Hepatocyte (in vitro differentiated cells): ENCODE measurements at regions not wholly inside any gene's neighbourhood (a gene's known extent, or its start where the extent isn't known, plus 50 kb on each side); places are given as distances from the start of the nearest gene placed in this dataset.
A peak's percentile ranks its signal among the peaks of the same experiment; 100 is the strongest.

Experiments
- DNase-seq: peaks from one replicate; pipeline ENCODE4 v3.0.0-alpha.2; 2016; ENCODE audit warnings: low spot score
- H2AFZ ChIP-seq: fragments of 200-600 bp; sonication (generic); 2 replicates; pipeline ENCODE4 v1.6.0; 2016; ENCODE audit warnings: antibody characterized with exemption, mild to moderate bottlenecking
- H3K27ac ChIP-seq: fragments of 200-600 bp; sonication (generic); 2 replicates; pipeline ENCODE4 v1.5.1; 2016; ENCODE audit warnings: mild to moderate bottlenecking
- H3K27me3 ChIP-seq: fragments of 200-600 bp; sonication (generic); 2 replicates; pipeline ENCODE4 v1.6.1; 2016
- H3K36me3 ChIP-seq: fragments of 200-600 bp; sonication (generic); replicated peaks from 2 replicates; pipeline ENCODE4 v1.5.1; 2016; ENCODE audit warnings: low read depth; ENCODE audit not compliant: insufficient read depth
- H3K4me1 ChIP-seq: fragments of 200-600 bp; sonication (generic); 2 replicates; pipeline ENCODE4 v1.5.1; 2016; ENCODE audit warnings: mild to moderate bottlenecking, moderate library complexity; ENCODE audit not compliant: insufficient read depth
- H3K4me2 ChIP-seq: fragments of 200-600 bp; sonication (generic); 2 replicates; pipeline ENCODE4 v1.6.0; 2016
- H3K4me3 ChIP-seq: fragments of 200-600 bp; sonication (generic); 2 replicates; pipeline ENCODE4 v1.5.1; 2016; ENCODE audit warnings: mild to moderate bottlenecking
- H3K79me2 ChIP-seq: fragments of 200-600 bp; sonication (generic); 2 replicates; pipeline ENCODE4 v1.6.0; 2017; ENCODE audit warnings: mild to moderate bottlenecking
- H3K9me2 ChIP-seq: fragments of 200-600 bp; sonication (generic); replicated peaks from 2 replicates; pipeline ENCODE4 v1.6.0; 2017; ENCODE audit warnings: mild to moderate bottlenecking; ENCODE audit not compliant: insufficient read depth
- H3K9me3 ChIP-seq: fragments of 200-600 bp; sonication (generic); 2 replicates; pipeline ENCODE4 v1.5.1; 2016; ENCODE audit warnings: low read depth, mild to moderate bottlenecking
- H4K20me1 ChIP-seq: fragments of 200-600 bp; sonication (generic); 2 replicates; pipeline ENCODE4 v1.6.0; 2016; ENCODE audit warnings: mild to moderate bottlenecking; ENCODE audit not compliant: insufficient read depth, poor library complexity, severe bottlenecking
- EZH2 ChIP-seq: fragments of 200-600 bp; sonication (generic); IDR thresholded peaks from 2 replicates; pipeline ENCODE4 v1.6.1; 2016; ENCODE audit warnings: antibody characterized with exemption, mild to moderate bottlenecking, borderline replicate concordance
- EZH2phosphoT487 ChIP-seq: fragments of 200-600 bp; sonication (generic); IDR thresholded peaks from one replicate; pipeline ENCODE4 v1.6.1; 2018; ENCODE audit warnings: antibody characterized with exemption, mild to moderate bottlenecking, low read depth, moderate library complexity; ENCODE audit not compliant: unreplicated experiment, severe bottlenecking
- WGBS: methylation state at CpG from one replicate; pipeline ENCODE4 v1.1.6; 2016; ENCODE audit warnings: low lambda C conversion rate; ENCODE audit errors: missing lambda C conversion rate; 5-methylcytosine and 5-hydroxymethylcytosine counted together
- TF ChIP-seq, protein P1 (sequence below): fragments of 200-600 bp; sonication (generic); IDR thresholded peaks from 2 replicates; pipeline ENCODE4 v1.5.1; 2016; ENCODE audit warnings: antibody characterized with exemption, mild to moderate bottlenecking; ENCODE audit not compliant: poor library complexity

- Histone ChIP-seq H3K27ac (peak overlapping the region; percentile 49), H2AFZ (no peak overlapping the region), H3K4me1 (peaks cover 7% of the 10 kb centered on the region), H3K4me3 (no peak overlapping the region), H3K4me2 (no peak overlapping the region), H3K9me2 (no peaks in the 10 kb centered on the region), H3K9me3 (no peaks in the 10 kb centered on the region), H3K27me3 (no peaks in the 10 kb centered on the region), H4K20me1 (no peaks in the 10 kb centered on the region), H3K79me2 (no peaks in the 10 kb centered on the region), H3K36me3 (no peaks in the 10 kb centered on the region)
- no peak for TF ChIP-seq EZH2phosphoT487
- TF ChIP-seq, protein P1, sequence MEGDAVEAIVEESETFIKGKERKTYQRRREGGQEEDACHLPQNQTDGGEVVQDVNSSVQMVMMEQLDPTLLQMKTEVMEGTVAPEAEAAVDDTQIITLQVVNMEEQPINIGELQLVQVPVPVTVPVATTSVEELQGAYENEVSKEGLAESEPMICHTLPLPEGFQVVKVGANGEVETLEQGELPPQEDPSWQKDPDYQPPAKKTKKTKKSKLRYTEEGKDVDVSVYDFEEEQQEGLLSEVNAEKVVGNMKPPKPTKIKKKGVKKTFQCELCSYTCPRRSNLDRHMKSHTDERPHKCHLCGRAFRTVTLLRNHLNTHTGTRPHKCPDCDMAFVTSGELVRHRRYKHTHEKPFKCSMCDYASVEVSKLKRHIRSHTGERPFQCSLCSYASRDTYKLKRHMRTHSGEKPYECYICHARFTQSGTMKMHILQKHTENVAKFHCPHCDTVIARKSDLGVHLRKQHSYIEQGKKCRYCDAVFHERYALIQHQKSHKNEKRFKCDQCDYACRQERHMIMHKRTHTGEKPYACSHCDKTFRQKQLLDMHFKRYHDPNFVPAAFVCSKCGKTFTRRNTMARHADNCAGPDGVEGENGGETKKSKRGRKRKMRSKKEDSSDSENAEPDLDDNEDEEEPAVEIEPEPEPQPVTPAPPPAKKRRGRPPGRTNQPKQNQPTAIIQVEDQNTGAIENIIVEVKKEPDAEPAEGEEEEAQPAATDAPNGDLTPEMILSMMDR, result no peak
- TF ChIP-seq EZH2, result no peak
- peak; percentile 61 for DNase-seq
- 38% methylated on average over 3 of the region's 3 CpGs for WGBS
Measured at GRCh38 chr13:44174769-44175425, 198.7 kb upstream of the SERP2 start.

- DNase-seq, result no peak
- Histone ChIP-seq H3K4me2 (no peak overlapping the region), H2AFZ (no peak overlapping the region), H4K20me1 (no peaks in the 10 kb centered on the region), H3K9me2 (no peaks in the 10 kb centered on the region), H3K27ac (no peak overlapping the region), H3K9me3 (no peaks in the 10 kb centered on the region), H3K4me3 (no peak overlapping the region), H3K79me2 (no peaks in the 10 kb centered on the region), H3K27me3 (no peaks in the 10 kb centered on the region), H3K36me3 (no peaks in the 10 kb centered on the region), H3K4me1 (peaks cover 7% of the 10 kb centered on the region)
- WGBS, result no CpG with 5 or more reads among the region's 1 CpG
- TF ChIP-seq EZH2phosphoT487 (no peak), EZH2 (no peak)
- TF ChIP-seq, protein P1, result no peak
Measured at GRCh38 chr13:44176173-44176572, 197.5 kb upstream of the SERP2 start.

DNA sequence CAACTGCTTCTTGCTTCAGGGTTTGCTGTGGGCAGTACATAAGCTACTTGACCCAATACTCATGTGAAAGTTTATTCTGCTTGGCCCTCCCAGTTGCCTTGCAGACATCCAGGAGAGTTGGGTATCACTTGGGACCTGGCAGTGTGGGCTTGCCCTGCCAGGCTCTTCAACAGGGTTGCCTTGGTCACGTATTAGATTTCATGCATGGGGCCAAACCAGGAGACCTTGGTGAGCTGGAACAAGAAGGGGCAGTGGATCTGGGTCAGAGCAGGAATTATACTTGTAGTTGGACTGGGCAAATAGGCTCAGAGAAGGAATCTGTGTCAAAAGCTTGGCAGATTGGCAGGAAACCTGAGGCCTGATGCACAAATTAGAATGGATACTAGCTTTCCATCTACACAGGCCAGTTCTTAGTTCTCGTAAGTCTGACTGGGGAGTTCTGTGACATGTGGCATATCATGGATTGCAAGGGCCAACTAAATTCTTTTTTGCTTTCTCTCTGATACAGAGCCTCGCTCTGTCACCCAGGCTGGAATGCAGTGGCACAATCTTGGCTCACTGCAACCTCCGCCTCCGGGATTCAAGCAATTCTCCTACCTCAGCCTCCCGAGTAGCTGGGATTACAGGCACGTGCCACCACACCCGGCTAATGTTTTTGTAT, 192.6 kb upstream of the SERP2 start:
- TF ChIP-seq EZH2 (no peak), EZH2phosphoT487 (no peak)
- TF ChIP-seq, protein P1, result no peak
- H2AFZ ChIP-seq, result no peak overlapping the region
- H3K4me1 ChIP-seq, result no peaks in the 10 kb centered on the region
- no peaks in the 10 kb centered on the region for H3K36me3 ChIP-seq
- no peak for DNase-seq
- no peaks in the 10 kb centered on the region for H3K79me2 ChIP-seq
- H3K27me3 ChIP-seq, result no peaks in the 10 kb centered on the region
- WGBS, result 95% methylated on average over 8 of the region's 8 CpGs
- H4K20me1 ChIP-seq, result no peaks in the 10 kb centered on the region
- no peak overlapping the region for H3K27ac ChIP-seq
- no peaks in the 10 kb centered on the region for H3K9me2 ChIP-seq
- H3K9me3 ChIP-seq, result no peaks in the 10 kb centered on the region
- H3K4me2 ChIP-seq, result no peak overlapping the region
- no peak overlapping the region for H3K4me3 ChIP-seq
